ENCODE measurements at regions not wholly inside any gene's neighbourhood (a gene's known extent, or its start where the extent isn't known, plus 50 kb on each side); places are given as distances from the start of the nearest gene placed in this dataset.

- peaks cover 2% of the 10 kb centered on the region for H3K9me3 Mint-ChIP-seq (ENCODE audit: low read depth, unreplicated experiment)
- no peak for TF ChIP-seq CTCF (IDR thresholded peaks at IDR 0.05; ENCODE audit: unreplicated experiment)
- CTCF ChIA-PET, result no interaction called here
- H3K4me1 Mint-ChIP-seq (ENCODE audit: low read depth, unreplicated experiment), result peaks cover 11% of the 10 kb centered on the region
- no peak overlapping the region for H3K4me3 Mint-ChIP-seq (ENCODE audit: low read depth, unreplicated experiment)
- peak overlapping the region; percentile 6 for H3K27ac Mint-ChIP-seq (ENCODE audit: unreplicated experiment)
- BruUV-seq (replicated peaks), result no TSS peak
- no peak for DNase-seq
- no peaks in the 10 kb centered on the region for H3K27me3 Mint-ChIP-seq (ENCODE audit: unreplicated experiment)
- H3K36me3 Mint-ChIP-seq (ENCODE audit: insufficient read depth, unreplicated experiment), result no peaks in the 10 kb centered on the region
- intact Hi-C loops (cut with micrococcal nuclease; ENCODE audit: unreplicated experiment), result no loop called here
Observed at GRCh38 chr2:221808488-221808887, 236.4 kb upstream of the EPHA4 start.

GRCh38 chr2:221807706-221808105 is 235.6 kb upstream of the EPHA4 start:
- no peak for DNase-seq
- CTCF ChIA-PET, result no interaction called here
- H3K27ac Mint-ChIP-seq (ENCODE audit: unreplicated experiment), result no peak overlapping the region
- H3K4me3 Mint-ChIP-seq (ENCODE audit: low read depth, unreplicated experiment), result no peak overlapping the region
- no peak for TF ChIP-seq CTCF (IDR thresholded peaks at IDR 0.05; ENCODE audit: unreplicated experiment)
- H3K27me3 Mint-ChIP-seq (ENCODE audit: unreplicated experiment), result no peaks in the 10 kb centered on the region
- H3K9me3 Mint-ChIP-seq (ENCODE audit: low read depth, unreplicated experiment), result peaks cover 2% of the 10 kb centered on the region
- peaks cover 11% of the 10 kb centered on the region for H3K4me1 Mint-ChIP-seq (ENCODE audit: low read depth, unreplicated experiment)
- no peaks in the 10 kb centered on the region for H3K36me3 Mint-ChIP-seq (ENCODE audit: insufficient read depth, unreplicated experiment)
- BruUV-seq (replicated peaks), result no TSS peak
- intact Hi-C loops (cut with micrococcal nuclease; ENCODE audit: unreplicated experiment), result no loop called here

GRCh38 chr2:221802089-221802488 is 230.0 kb upstream of the EPHA4 start:
- no peaks in the 10 kb centered on the region for H3K27me3 Mint-ChIP-seq (ENCODE audit: unreplicated experiment)
- H3K36me3 Mint-ChIP-seq (ENCODE audit: insufficient read depth, unreplicated experiment), result no peaks in the 10 kb centered on the region
- no peak overlapping the region for H3K27ac Mint-ChIP-seq (ENCODE audit: unreplicated experiment)
- H3K4me3 Mint-ChIP-seq (ENCODE audit: low read depth, unreplicated experiment), result no peak overlapping the region
- peaks cover 3% of the 10 kb centered on the region for H3K9me3 Mint-ChIP-seq (ENCODE audit: low read depth, unreplicated experiment)
- no peak for DNase-seq
- CTCF ChIA-PET, result interaction anchor here (0.6 to 0.7 kb wide), 2 partner anchors 1270 to 1646 kb away, joined by 3 to 4 read pairs; no protein-coding TSS in a partner anchor
- BruUV-seq (replicated peaks), result no TSS peak
- intact Hi-C loops (cut with micrococcal nuclease; ENCODE audit: unreplicated experiment), result no loop called here
- TF ChIP-seq CTCF (IDR thresholded peaks at IDR 0.05; ENCODE audit: unreplicated experiment), result no peak
- no peaks in the 10 kb centered on the region for H3K4me1 Mint-ChIP-seq (ENCODE audit: low read depth, unreplicated experiment)

GRCh38 chr2:221792971-221793521 is 220.9 kb upstream of the EPHA4 start:
- peak; percentile 34 for DNase-seq
- H3K36me3 Mint-ChIP-seq (ENCODE audit: insufficient read depth, unreplicated experiment), result no peaks in the 10 kb centered on the region
- H3K4me3 Mint-ChIP-seq (ENCODE audit: low read depth, unreplicated experiment), result no peak overlapping the region
- H3K4me1 Mint-ChIP-seq (ENCODE audit: low read depth, unreplicated experiment), result peaks cover 40% of the 10 kb centered on the region
- no TSS peak for BruUV-seq (replicated peaks)
- CTCF ChIA-PET, result interaction anchor here (0.6 to 1.2 kb wide), 2 partner anchors 9 to 13 kb away, joined by 5 read pairs; no protein-coding TSS in a partner anchor
- TF ChIP-seq CTCF (IDR thresholded peaks at IDR 0.05; ENCODE audit: unreplicated experiment), result no peak
- peak overlapping the region; percentile 30 for H3K27ac Mint-ChIP-seq (ENCODE audit: unreplicated experiment)
- H3K27me3 Mint-ChIP-seq (ENCODE audit: unreplicated experiment), result no peaks in the 10 kb centered on the region
- intact Hi-C loops (cut with micrococcal nuclease; ENCODE audit: unreplicated experiment), result no loop called here
- H3K9me3 Mint-ChIP-seq (ENCODE audit: low read depth, unreplicated experiment), result no peaks in the 10 kb centered on the region

All from Calu3 (cell line).